Fibroblast of the aortic adventitia (primary cell): ENCODE measurements at regions not wholly inside any gene's neighbourhood (a gene's known extent, or its start where the extent isn't known, plus 50 kb on each side); places are given as distances from the start of the nearest gene placed in this dataset.

Experiments
- DNase-seq: peaks from one replicate; pipeline ENCODE4 v3.0.0-alpha.2; 2010; ENCODE audit warnings: low read depth
- H3K4me3 ChIP-seq: 2 replicates; pipeline ENCODE4 v1.5.1; 2011; ENCODE audit warnings: low read depth, mild to moderate bottlenecking, control low read depth, low read length, moderate library complexity
- TF ChIP-seq, protein P1 (sequence below): IDR thresholded peaks from 2 replicates; pipeline ENCODE4 v1.5.1; 2011; ENCODE audit warnings: mild to moderate bottlenecking, low read length, control low read depth, inconsistent platforms; ENCODE audit not compliant: insufficient read depth

GRCh38 chr2:215671244-215671643, 235.4 kb upstream of the FN1 start:
- TF ChIP-seq, protein P1, sequence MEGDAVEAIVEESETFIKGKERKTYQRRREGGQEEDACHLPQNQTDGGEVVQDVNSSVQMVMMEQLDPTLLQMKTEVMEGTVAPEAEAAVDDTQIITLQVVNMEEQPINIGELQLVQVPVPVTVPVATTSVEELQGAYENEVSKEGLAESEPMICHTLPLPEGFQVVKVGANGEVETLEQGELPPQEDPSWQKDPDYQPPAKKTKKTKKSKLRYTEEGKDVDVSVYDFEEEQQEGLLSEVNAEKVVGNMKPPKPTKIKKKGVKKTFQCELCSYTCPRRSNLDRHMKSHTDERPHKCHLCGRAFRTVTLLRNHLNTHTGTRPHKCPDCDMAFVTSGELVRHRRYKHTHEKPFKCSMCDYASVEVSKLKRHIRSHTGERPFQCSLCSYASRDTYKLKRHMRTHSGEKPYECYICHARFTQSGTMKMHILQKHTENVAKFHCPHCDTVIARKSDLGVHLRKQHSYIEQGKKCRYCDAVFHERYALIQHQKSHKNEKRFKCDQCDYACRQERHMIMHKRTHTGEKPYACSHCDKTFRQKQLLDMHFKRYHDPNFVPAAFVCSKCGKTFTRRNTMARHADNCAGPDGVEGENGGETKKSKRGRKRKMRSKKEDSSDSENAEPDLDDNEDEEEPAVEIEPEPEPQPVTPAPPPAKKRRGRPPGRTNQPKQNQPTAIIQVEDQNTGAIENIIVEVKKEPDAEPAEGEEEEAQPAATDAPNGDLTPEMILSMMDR, result no peak
- no peak for DNase-seq
- no peak overlapping the region for H3K4me3 ChIP-seq

GRCh38 chr2:215670396-215670795, 234.5 kb upstream of the FN1 start:
- TF ChIP-seq, protein P1, result no peak
- H3K4me3 ChIP-seq, result no peak overlapping the region
- DNase-seq, result no peak

DNA sequence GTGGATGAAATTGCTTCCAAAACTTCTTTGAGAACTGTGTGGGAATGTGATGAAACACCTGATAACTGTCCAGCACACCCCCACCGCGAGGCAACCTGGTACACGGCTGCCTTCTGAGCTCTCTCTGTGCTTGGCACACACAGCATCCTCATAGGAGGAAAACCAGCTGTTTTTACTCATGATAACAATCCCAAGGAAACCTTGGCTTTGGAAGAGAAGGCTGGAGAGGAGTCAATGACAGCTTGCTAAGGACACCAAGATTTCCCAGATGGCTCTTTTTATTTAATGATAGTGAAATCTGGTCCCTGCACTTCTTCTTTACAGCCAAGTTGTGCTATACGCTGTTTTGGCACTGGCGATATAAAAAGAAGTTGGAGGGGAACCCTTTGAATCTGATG, 232.5 kb upstream of the FN1 start:
- TF ChIP-seq, protein P1, result no peak
- peak; percentile 83 for DNase-seq

GRCh38 chr2:215667585-215668377, 231.9 kb upstream of the FN1 start:
- peak; percentile 40 for DNase-seq
- TF ChIP-seq, protein P1, result no peak
- no peak overlapping the region for H3K4me3 ChIP-seq

More for the DNA sequence above, 232.5 kb upstream of the FN1 start:
- no peak overlapping the region for H3K4me3 ChIP-seq

- DNase-seq, result peak; percentile 87
- H3K4me3 ChIP-seq, result no peak overlapping the region
- TF ChIP-seq, protein P1, result no peak
These were observed 229.1 kb upstream of the FN1 start for GRCh38 chr2:215664847-215665525.

DNA sequence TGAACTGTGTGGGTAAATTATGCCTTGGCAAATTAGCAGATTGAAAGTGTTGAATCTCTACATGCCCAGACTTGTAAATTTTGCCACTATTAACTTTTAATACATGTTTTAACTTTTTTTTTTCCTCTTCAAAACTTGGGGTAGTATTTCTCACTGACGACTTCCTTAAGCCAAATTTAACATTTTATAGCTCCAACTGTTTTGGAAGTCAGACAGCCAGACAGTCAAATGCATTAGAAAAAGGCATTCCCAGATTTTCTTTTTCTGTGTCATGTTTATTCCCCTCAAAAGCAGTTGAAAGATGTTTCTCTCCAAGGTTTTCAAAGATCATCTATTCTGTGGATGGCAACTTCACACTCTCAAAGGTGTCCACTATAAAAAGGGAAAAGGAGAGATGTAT, 226.8 kb upstream of the FN1 start:
- DNase-seq, result no peak
- no peak overlapping the region for H3K4me3 ChIP-seq
- TF ChIP-seq, protein P1, result no peak

DNA sequence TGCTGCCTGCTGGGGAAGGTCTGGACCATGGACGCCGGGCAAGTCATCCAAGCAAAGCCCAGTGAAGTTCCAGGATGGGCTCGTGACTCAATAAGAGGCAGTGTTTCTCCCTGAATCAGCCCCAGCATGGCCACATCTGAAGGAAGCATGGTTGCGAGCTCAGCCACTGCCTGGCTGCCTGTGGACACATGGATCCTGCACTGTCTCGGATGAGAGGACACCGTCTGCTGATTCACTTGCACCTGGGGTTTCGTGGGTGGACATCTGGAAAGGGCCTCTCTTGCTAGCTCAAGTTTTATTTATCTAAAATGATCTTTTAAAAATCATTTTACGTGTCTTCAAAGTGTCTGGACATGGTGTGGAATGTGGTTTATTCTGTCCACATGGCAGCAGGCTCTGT, 224.8 kb upstream of the FN1 start:
- DNase-seq, result no peak
- TF ChIP-seq, protein P1, result no peak
- H3K4me3 ChIP-seq, result no peak overlapping the region
